Gastroesophageal sphincter (tissue), 3 donors: ENCODE measurements at regions not wholly inside any gene's neighbourhood (a gene's known extent, or its start where the extent isn't known, plus 50 kb on each side); places are given as distances from the start of the nearest gene placed in this dataset.

Experiments used
- POLR2A ChIP-seq, 2 donors: fragments of 450-650 bp; IDR thresholded peaks; one replicate each; pipeline ENCODE4 v1.6.1; 2017; ENCODE audit warnings: antibody characterized with exemption in 2 of 2, mild to moderate bottlenecking in 2 of 2, moderate library complexity in 1 of 2
- POLR2AphosphoS5 ChIP-seq: sonication (generic); formaldehyde crosslinking; IDR thresholded peaks from one replicate; pipeline ENCODE4 v1.6.1; 2017; ENCODE audit warnings: antibody characterized with exemption
- TF ChIP-seq, protein P1 (sequence below), 4 experiments: fragments of 200-600 bp in 2 of 4; fragments of 450-650 bp in 2 of 4; sonication (generic) in 1 of 4; IDR thresholded peaks; one replicate each; pipeline ENCODE4 v1.5.1; 2017 to 2019; ENCODE audit warnings: antibody characterized with exemption in 4 of 4, mild to moderate bottlenecking in 2 of 4, moderate library complexity in 2 of 4

DNA sequence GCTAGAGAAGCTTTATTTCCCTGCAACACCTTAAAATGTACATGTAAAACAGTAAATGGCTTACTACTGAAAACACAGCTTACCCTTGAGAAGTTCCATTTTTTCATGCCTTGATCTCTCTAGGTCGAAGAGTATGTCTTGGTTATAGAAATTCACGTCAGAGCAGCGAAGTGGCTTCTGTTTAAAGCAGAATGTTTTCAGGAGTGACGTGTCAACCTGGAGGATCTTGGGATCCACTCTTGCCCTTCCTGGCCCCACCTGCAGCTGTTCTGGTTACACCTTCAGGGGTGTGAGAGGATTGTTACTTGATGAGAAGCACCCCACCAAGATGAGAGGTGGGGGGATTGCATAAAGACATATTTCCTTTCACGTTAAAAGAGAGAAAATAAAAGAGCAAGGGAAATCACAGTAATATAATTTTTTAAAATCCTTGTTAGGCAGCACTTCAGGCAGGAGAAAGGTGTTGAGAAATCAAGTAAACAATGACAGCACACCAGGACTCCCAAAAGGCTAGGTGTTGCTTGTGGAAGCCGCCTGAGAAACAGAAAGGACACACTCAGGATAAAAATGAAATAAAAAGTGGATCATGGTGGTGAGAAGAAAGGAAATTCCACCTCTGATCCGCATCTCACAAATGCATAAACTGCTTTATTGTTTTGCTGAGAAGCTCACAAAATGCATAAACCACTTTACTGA lies 149.7 kb downstream of the UNC5CL start:
- TF ChIP-seq, protein P1, sequence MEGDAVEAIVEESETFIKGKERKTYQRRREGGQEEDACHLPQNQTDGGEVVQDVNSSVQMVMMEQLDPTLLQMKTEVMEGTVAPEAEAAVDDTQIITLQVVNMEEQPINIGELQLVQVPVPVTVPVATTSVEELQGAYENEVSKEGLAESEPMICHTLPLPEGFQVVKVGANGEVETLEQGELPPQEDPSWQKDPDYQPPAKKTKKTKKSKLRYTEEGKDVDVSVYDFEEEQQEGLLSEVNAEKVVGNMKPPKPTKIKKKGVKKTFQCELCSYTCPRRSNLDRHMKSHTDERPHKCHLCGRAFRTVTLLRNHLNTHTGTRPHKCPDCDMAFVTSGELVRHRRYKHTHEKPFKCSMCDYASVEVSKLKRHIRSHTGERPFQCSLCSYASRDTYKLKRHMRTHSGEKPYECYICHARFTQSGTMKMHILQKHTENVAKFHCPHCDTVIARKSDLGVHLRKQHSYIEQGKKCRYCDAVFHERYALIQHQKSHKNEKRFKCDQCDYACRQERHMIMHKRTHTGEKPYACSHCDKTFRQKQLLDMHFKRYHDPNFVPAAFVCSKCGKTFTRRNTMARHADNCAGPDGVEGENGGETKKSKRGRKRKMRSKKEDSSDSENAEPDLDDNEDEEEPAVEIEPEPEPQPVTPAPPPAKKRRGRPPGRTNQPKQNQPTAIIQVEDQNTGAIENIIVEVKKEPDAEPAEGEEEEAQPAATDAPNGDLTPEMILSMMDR (IDR thresholded peaks at IDR 0.05), result no peak
- TF ChIP-seq POLR2AphosphoS5 (no peak), POLR2A (IDR thresholded peaks at IDR 0.05) (no peak)
